ENCODE measurements at regions not wholly inside any gene's neighbourhood (a gene's known extent, or its start where the extent isn't known, plus 50 kb on each side); places are given as distances from the start of the nearest gene placed in this dataset.

GRCh38 chr15:62913246-62913645 is 129.3 kb upstream of the TPM1 start:
- TF ChIP-seq CTCF (IDR thresholded peaks at IDR 0.05; ENCODE audit: low read depth, low read length) (no peak), EZH2phosphoT487 (IDR thresholded peaks at IDR 0.05; ENCODE audit: low read depth) (no peak)

All from OCI-LY3 (cell line).